ENCODE measurements at regions not wholly inside any gene's neighbourhood (a gene's known extent, or its start where the extent isn't known, plus 50 kb on each side); places are given as distances from the start of the nearest gene placed in this dataset.

DNA sequence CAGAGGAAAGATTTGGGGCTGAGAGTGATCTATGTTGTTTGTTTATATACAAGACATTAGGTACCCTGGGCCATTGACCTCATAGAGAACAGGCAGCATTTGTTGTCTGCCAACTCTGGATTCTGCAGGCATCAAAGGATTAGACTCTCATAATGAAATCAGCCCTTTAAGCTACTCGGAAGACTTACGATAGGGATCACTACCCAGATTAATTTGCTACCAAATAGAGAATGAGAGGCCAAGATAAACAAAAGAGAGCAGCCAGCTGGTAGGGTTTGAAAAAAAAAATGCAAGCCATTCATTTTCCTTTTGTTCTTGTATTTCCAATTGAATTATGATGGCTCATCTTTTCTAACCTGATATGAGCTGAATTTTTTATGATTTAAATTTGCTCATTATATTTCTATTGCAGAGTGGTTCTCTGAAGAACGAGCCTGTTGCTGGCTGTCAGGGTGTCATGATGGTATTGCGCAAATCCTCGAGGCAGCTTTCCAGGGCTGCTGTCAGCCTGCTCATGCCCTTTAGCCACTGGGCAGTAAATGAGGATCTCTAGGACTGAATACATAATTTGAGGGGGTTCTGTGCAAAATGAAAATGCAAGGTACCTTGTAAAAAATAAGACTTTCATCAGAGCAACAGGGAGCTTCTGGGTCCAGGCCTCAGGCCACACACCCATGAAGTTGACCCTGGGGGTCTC is 116.4 kb upstream of the KCNJ15 start:
- intact Hi-C loops (cut with DNase I), result no loop called here
- ATAC-seq, result peak in 4 of 8 donors; percentile 64 to 89 (median 79)
- WGBS, 2 donors, result 35 to 57% methylated on average over 5 of the region's 5 CpGs

DNA sequence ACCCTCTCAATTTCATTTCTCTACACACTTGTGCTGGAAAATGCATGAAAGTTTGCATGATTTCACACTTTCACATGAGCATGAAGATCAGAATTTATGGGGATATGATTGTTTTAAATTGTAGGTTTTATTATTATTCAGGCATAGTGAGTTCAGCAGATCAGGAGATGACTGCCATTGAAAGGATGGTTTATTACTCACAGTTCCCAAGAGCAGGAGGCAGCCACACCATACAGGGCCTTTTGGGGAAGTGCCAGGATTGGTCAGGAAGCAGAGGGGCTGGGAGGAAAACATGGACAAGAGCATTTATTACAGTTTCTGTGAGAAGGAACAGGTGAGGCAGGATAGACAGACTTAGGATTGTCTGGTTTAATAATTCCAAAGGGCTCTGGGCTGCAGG is 114.6 kb upstream of the KCNJ15 start:
- TF ChIP-seq, protein P1, sequence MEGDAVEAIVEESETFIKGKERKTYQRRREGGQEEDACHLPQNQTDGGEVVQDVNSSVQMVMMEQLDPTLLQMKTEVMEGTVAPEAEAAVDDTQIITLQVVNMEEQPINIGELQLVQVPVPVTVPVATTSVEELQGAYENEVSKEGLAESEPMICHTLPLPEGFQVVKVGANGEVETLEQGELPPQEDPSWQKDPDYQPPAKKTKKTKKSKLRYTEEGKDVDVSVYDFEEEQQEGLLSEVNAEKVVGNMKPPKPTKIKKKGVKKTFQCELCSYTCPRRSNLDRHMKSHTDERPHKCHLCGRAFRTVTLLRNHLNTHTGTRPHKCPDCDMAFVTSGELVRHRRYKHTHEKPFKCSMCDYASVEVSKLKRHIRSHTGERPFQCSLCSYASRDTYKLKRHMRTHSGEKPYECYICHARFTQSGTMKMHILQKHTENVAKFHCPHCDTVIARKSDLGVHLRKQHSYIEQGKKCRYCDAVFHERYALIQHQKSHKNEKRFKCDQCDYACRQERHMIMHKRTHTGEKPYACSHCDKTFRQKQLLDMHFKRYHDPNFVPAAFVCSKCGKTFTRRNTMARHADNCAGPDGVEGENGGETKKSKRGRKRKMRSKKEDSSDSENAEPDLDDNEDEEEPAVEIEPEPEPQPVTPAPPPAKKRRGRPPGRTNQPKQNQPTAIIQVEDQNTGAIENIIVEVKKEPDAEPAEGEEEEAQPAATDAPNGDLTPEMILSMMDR (IDR thresholded peaks at IDR 0.05), result no peak
- Histone ChIP-seq H3K9me3 (peaks cover 0 to 20% (median 8%) of the 10 kb centered on the region in 11 donors), H3K27ac (no peak overlapping the region), H3K27me3 (no peaks in the 10 kb centered on the region), H3K4me1 (peaks cover 0 to 9% (median 0%) of the 10 kb centered on the region in 9 donors), H3K36me3 (no peaks in the 10 kb centered on the region), H3K4me3 (no peak overlapping the region)
- no peak for ATAC-seq
- intact Hi-C loops (cut with DNase I), result no loop called here
- no peak for DNase-seq

More for the DNA sequence above, 116.4 kb upstream of the KCNJ15 start:
- no peak overlapping the region for H3K27ac ChIP-seq
- H3K4me1 ChIP-seq, result peaks cover 0 to 9% (median 0%) of the 10 kb centered on the region in 9 donors
- DNase-seq, result peak; percentile 13 to 42
- no peak overlapping the region for H3K4me3 ChIP-seq
- TF ChIP-seq, protein P1 (IDR thresholded peaks at IDR 0.05), result no peak
- no peaks in the 10 kb centered on the region for H3K36me3 ChIP-seq
- H3K9me3 ChIP-seq, result peaks cover 0 to 15% (median 8%) of the 10 kb centered on the region in 11 donors
- H3K27me3 ChIP-seq, result peaks cover 0 to under 1% (median 0%) of the 10 kb centered on the region in 7 donors

- intact Hi-C loops (cut with DNase I), result no loop called here
- H3K9me3 ChIP-seq, result peaks cover 0 to 20% (median 8%) of the 10 kb centered on the region in 11 donors
- DNase-seq, result no peak
- H3K4me1 ChIP-seq, result peaks cover 0 to 9% (median 0%) of the 10 kb centered on the region in 9 donors
- ATAC-seq, result no peak
- 59 to 63% methylated on average over 3 of the region's 3 CpGs for WGBS, 2 donors
- TF ChIP-seq, protein P1 (IDR thresholded peaks at IDR 0.05), result no peak
- H3K27me3 ChIP-seq, result no peaks in the 10 kb centered on the region
- H3K4me3 ChIP-seq, result no peak overlapping the region
- H3K36me3 ChIP-seq, result no peaks in the 10 kb centered on the region
- no peak overlapping the region for H3K27ac ChIP-seq
Measured at GRCh38 chr21:38144193-38144592, 112.6 kb upstream of the KCNJ15 start.

- Histone ChIP-seq H3K36me3 (no peaks in the 10 kb centered on the region), H3K9me3 (peaks cover 0 to 20% (median 8%) of the 10 kb centered on the region in 11 donors), H3K4me1 (peaks cover 0 to 7% (median 0%) of the 10 kb centered on the region in 9 donors), H3K27me3 (peaks cover 0 to 4% (median 0%) of the 10 kb centered on the region in 7 donors), H3K4me3 (no peak overlapping the region), H3K27ac (no peak overlapping the region)
- intact Hi-C loops (cut with DNase I), result no loop called here
- DNase-seq (no peak), ATAC-seq (no peak)
- TF ChIP-seq, protein P1 (IDR thresholded peaks at IDR 0.05), result no peak
Measured at GRCh38 chr21:38145104-38145503, 111.7 kb upstream of the KCNJ15 start.

Measured in heart right ventricle (tissue), 16 donors.